ENCODE measurements at regions not wholly inside any gene's neighbourhood (a gene's known extent, or its start where the extent isn't known, plus 50 kb on each side); places are given as distances from the start of the nearest gene placed in this dataset.
"Not testable (repeated sequence)": the region's sequence is repeated elsewhere in the genome, so short reads cannot be mapped to it uniquely, and the experiment has no call there.

- DNase-seq = no peak
Measured at GRCh38 chr20:60172346-60172984, 214.2 kb downstream of the CDH26 start.

GRCh38 chr20:60177080-60177479 lies 218.9 kb downstream of the CDH26 start:
- DNase-seq = no peak

DNA sequence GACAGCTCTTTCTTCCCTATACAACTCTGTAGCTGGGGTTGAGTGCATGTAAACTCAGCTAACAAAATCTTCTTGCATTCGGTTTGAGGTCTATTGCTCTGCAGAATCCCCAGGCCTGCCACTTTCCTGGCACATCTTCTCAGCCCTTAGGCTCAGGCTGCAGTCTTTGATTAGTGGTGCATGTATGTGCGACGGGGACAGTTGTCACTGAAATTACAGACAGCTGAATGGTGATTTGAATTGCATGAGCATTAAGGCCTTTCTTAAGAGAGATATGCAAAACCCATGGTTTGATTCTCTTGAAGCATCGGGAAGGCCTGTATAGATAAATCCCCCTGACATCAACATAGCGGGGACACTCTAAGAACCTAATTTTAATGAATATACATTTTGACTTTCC lies 222.8 kb downstream of the CDH26 start:
- no peak for DNase-seq

- no peak for DNase-seq
Measured at GRCh38 chr20:60186412-60186811, 228.2 kb downstream of the CDH26 start.

GRCh38 chr20:60187683-60188082 lies 229.5 kb downstream of the CDH26 start:
- no peak for DNase-seq

DNA sequence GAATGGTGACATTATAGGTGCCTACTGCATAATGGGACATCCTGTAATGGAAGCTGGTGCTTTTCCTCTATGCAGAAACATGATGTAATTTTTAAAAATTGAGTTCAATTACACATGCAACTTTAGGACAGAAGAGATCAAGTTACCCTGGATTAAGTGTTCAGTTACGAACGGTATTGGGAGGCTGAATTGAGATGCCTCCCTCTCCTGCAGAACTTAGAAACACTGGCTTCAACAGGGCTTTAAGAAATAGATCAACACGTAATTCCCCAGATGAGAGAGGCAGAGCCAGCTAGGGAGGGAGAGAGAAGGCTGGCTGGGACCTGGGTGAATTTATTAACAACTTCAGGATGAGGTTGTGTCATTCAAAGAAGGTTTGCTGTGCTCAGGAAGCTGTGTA lies 232.8 kb downstream of the CDH26 start:
- DNase-seq = no peak

GRCh38 chr20:60192326-60192725 lies 234.1 kb downstream of the CDH26 start:
- no peak for DNase-seq

GRCh38 chr20:60199132-60199531 lies 240.9 kb downstream of the CDH26 start:
- not testable (repeated sequence) for DNase-seq

GRCh38 chr20:60199866-60200265 lies 241.6 kb downstream of the CDH26 start:
- no peak for DNase-seq

- no peak for DNase-seq
Measured at GRCh38 chr20:60200305-60200918, 242.2 kb downstream of the CDH26 start.

DNA sequence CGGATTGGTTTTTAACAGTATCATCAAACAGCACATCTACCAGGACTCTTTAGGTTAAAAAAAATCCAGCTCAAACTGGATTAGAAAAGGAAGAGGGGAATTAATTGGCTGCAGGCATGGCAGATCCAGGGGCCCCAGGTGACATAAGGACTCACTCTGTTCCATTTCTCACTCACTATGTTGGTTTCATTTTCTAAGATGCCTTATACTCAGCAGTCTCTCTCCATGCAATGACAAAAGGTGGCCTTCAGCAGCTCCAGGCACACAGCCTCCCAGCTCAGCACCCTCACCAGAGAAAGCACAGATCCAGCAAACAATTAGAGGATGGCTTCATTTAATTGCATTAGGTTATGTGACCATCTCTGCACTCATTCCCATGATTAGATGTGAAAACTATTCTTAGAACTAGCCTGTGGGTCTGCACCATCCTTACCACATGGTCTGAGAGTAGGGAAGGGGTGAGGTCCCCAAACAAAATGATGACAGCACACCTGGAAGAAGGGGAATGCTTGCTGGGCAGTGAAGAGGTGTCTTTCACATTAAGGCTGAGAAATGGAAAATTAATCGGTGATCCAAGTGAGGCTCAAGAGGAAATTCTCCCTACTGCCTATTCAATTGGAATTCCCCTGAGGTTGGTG lies 243.1 kb downstream of the CDH26 start:
- DNase-seq = peak in 1 of 5 experiments; percentile 21

DNA sequence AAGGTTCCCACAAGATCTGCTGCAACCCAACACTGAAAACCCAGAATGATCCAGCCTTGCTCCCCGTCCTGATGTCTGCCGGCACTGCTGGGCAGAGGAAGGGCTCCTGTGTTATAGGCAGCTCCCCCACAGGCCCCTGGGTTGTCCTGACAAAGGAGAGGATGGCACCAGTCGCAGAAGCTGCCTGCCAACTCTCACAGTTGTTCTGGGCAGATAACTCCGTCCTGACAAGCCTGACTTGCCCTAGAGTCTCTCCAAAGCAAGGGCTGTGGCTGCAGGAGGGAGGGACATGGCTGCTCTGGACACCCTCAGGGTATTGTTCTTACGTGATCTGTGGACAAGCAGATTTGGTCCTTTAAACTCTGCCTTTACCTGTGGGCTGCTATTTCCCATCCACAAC lies 243.8 kb downstream of the CDH26 start:
- DNase-seq = no peak

GRCh38 chr20:60203451-60203850 lies 245.2 kb downstream of the CDH26 start:
- DNase-seq = no peak

DNA sequence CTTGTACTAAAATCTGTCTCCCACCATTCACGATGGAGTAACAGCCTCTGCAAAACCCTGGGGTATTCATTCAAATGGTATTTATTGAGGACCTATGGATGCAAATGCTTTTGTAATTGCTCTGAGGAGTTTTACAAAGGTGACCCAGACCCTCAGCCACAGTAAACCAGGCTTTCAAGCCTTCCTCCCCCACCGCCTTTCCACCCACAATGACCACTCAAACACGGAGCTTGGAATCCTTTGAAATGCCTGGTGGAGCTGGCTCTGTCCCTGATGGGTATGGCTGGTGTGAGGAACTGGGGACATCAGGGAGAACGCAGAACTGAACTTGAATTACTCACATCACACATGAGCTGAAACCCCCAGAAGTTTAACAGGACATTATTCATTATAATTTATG lies 246.4 kb downstream of the CDH26 start:
- no peak for DNase-seq

GRCh38 chr20:60206259-60206658 lies 248.0 kb downstream of the CDH26 start:
- peak in 1 of 5 experiments; percentile 51 for DNase-seq

DNA sequence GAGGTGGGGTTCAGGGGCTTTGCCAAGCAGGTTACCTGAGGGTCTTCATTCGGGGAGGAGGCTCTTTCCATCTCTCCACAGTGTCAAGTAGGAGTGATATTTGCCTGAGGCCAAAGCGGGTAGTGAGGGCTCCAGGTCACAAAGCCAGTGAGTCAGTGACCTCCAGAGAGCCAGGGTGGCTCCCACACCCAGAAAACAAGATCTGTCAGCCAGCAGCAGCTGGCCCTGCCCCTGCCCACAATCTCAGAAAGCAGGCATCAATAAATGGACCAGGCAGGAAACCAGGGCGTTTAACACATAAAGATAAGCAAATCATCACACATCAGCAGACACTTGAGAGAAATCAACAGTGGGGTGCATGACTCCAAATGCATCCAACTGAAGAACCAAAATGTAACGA lies 250.8 kb downstream of the CDH26 start:
- peak in 1 of 5 experiments; percentile 16 for DNase-seq

GRCh38 chr20:60210779-60211617 lies 252.8 kb downstream of the CDH26 start:
- DNase-seq = peak in 4 of 5 experiments; percentile 23 to 69 (median 44)

GRCh38 chr20:60211618-60212463 lies 253.6 kb downstream of the CDH26 start:
- no peak for DNase-seq

DNA sequence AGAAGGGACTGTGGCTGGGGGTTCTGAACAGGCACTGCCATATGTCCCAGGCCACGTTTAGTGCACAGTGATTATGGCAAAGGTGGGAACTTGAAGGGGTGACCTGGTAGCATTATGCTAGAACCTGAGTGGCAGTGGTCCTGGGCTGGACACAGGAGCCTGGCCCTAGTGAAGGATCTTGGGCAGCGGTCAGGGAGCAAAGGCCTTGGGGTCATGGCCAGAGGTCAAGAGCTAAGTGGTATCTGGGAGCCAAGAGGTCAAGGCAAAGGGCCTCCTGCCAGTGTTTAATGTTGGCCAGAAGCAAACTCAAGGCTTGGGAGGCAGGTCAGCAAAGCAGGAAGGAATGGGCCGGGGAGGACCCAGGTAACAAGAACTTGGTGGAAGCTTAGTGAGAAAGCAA lies 254.5 kb downstream of the CDH26 start:
- no peak for DNase-seq

DNA sequence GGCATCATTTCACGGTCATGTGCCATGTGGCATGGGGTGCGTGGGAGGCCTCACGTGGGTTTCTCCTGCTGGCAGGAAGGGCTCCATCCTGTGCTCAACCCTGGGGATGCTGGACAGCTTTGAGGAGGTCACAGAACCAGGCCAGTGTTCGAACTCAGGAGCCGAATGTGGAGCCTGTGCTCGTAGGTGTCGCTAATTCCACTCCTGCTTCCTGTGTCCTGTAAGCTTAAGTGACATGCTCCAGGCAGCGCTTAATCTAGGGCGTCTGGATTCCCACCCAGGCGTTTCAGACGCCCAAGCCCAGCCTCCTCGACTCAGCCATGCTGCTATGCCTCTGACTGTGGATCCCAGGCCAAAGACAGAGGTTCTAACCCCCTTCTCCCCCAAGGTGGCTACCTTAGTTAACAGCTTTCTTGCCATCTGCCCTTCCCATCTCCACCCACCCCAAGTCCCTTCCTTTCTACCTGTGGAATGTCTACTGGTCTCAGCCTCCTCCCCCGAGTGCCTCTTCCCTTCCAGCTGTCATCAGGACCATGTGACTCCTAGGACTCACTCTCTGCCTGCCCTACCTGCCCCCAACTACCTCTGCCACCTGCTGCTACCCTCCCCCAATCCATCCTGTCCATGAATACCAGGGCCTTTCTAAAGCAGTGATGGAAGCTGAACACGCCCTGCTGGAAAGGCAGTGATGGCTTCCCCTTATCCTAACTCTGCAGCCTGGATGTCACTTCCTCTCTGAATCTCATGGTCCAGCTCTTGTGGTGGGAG lies 255.1 kb downstream of the CDH26 start:
- DNase-seq = no peak

Data from T-helper 2 cell (primary cell).